ENCODE measurements at regions not wholly inside any gene's neighbourhood (a gene's known extent, or its start where the extent isn't known, plus 50 kb on each side); places are given as distances from the start of the nearest gene placed in this dataset.

DNA sequence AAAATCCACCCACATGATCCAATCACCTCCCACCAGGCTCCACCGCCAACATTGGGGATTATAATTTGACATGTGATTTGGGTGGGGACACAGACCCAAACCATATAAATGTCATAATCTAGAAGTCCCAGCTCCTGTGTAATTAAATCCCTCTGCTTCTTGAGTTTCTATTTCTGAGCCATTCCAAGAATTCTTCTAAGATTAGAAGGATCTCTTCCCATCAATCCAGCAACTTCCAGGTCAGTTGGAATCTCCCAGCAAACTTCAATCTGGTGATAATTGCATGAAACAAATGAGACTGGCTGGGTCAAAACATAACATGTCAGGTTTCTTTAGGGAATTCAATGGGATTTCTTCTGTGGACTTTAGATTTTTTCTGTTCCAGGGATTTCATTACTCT, 127.8 kb upstream of the CDH5 start:
- no peak overlapping the region for H3K4me2 ChIP-seq (ENCODE audit: low read length)
- H3K4me1 ChIP-seq (ENCODE audit: control insufficient read depth, low read length) = no peaks in the 10 kb centered on the region
- H3K36me3 ChIP-seq (ENCODE audit: control insufficient read depth, low read length) = no peaks in the 10 kb centered on the region
- no peaks in the 10 kb centered on the region for H4K20me1 ChIP-seq (ENCODE audit: control insufficient read depth, insufficient read depth, low read depth, low read length)
- no peaks in the 10 kb centered on the region for H3K9me2 ChIP-seq (replicated peaks; ENCODE audit: control insufficient read depth, low read length)
- TF ChIP-seq EZH2phosphoT487 (IDR thresholded peaks at IDR 0.05; ENCODE audit: borderline replicate concordance, low read length) = no peak
- TF ChIP-seq, protein P1, sequence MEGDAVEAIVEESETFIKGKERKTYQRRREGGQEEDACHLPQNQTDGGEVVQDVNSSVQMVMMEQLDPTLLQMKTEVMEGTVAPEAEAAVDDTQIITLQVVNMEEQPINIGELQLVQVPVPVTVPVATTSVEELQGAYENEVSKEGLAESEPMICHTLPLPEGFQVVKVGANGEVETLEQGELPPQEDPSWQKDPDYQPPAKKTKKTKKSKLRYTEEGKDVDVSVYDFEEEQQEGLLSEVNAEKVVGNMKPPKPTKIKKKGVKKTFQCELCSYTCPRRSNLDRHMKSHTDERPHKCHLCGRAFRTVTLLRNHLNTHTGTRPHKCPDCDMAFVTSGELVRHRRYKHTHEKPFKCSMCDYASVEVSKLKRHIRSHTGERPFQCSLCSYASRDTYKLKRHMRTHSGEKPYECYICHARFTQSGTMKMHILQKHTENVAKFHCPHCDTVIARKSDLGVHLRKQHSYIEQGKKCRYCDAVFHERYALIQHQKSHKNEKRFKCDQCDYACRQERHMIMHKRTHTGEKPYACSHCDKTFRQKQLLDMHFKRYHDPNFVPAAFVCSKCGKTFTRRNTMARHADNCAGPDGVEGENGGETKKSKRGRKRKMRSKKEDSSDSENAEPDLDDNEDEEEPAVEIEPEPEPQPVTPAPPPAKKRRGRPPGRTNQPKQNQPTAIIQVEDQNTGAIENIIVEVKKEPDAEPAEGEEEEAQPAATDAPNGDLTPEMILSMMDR (IDR thresholded peaks at IDR 0.05; ENCODE audit: low read depth, low read length, poor library complexity, severe bottlenecking) = no peak
- no peaks in the 10 kb centered on the region for H3F3A ChIP-seq (ENCODE audit: control insufficient read depth, insufficient read depth)
- H3K27me3 ChIP-seq (ENCODE audit: control insufficient read depth, low read length) = no peaks in the 10 kb centered on the region
- no peaks in the 10 kb centered on the region for H3K79me2 ChIP-seq (ENCODE audit: control insufficient read depth, low read length)
- no peak overlapping the region for H3K27ac ChIP-seq (ENCODE audit: low read depth, low read length)
- no peaks in the 10 kb centered on the region for H3K9me3 ChIP-seq (ENCODE audit: control insufficient read depth, insufficient read depth, low read length)
- no peak overlapping the region for H3K4me3 ChIP-seq (ENCODE audit: low read length)

DNA sequence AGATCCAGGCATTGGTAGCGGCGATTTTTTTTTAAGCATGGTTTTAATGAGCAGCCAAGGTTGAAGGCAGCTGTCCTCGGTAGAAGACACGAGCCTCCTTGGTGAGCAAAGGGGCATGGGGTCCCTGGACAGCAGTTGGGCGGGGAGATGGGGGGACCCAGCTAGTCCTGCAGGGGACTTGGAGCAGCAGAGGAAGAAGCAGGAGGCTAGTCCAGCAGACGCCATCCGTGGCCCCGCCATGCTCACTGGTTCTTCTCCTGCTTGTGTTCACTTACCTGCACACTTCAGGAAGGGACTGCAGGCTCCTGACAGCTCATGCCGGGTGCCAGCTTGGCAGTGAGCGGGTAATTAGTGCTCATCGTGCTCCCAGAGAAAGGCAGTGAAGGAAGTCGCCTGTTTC, 130.2 kb upstream of the CDH5 start:
- Histone ChIP-seq H3F3A (ENCODE audit: control insufficient read depth, insufficient read depth) (no peaks in the 10 kb centered on the region), H3K4me3 (ENCODE audit: low read length) (no peak overlapping the region), H4K20me1 (ENCODE audit: control insufficient read depth, insufficient read depth, low read depth, low read length) (no peaks in the 10 kb centered on the region), H3K36me3 (ENCODE audit: control insufficient read depth, low read length) (no peaks in the 10 kb centered on the region), H3K9me2 (replicated peaks; ENCODE audit: control insufficient read depth, low read length) (no peaks in the 10 kb centered on the region), H3K27me3 (ENCODE audit: control insufficient read depth, low read length) (no peaks in the 10 kb centered on the region), H3K27ac (ENCODE audit: low read depth, low read length) (no peak overlapping the region), H3K4me1 (ENCODE audit: control insufficient read depth, low read length) (no peaks in the 10 kb centered on the region), H3K79me2 (ENCODE audit: control insufficient read depth, low read length) (no peaks in the 10 kb centered on the region), H3K9me3 (ENCODE audit: control insufficient read depth, insufficient read depth, low read length) (no peaks in the 10 kb centered on the region), H3K4me2 (ENCODE audit: low read length) (no peak overlapping the region)
- TF ChIP-seq, protein P1 (IDR thresholded peaks at IDR 0.05; ENCODE audit: low read depth, low read length, poor library complexity, severe bottlenecking) = no peak
- no peak for TF ChIP-seq EZH2phosphoT487 (IDR thresholded peaks at IDR 0.05; ENCODE audit: borderline replicate concordance, low read length)

DNA sequence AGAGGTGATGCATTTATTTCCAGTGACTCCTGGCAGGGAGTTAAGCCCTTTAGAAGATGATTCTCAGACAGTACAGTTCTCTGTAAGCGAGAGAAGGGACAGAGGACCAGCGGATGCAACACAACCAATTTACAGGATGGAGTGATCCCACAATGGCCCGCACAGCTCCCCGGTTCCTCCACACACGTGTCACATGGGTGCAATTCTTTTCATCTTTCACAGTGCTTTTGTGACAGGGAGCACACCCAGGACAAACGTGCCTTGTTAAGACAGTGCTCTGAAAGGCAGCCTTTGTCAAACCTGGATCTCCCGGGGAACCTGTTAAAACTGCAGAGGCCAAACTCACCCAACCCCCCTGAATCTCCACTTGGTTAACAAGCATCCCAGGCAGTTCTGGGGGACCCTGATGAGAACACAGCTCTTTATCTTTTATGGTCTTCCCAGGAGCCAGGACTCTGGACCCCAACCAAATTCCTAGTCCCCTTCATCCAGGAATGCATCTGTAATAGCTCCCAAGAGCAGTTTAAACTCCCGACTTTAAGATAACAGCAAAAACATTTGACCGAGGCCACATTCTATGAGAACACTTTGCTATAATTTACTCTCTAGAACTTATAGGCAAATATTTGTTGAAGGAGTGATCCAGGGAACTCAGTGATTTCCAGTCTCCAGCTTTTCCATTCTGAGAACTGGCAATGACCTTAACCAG, 134.9 kb upstream of the CDH5 start:
- no peaks in the 10 kb centered on the region for H3K36me3 ChIP-seq (ENCODE audit: control insufficient read depth, low read length)
- no peak overlapping the region for H3K27ac ChIP-seq (ENCODE audit: low read depth, low read length)
- TF ChIP-seq, protein P1 (IDR thresholded peaks at IDR 0.05; ENCODE audit: low read depth, low read length, poor library complexity, severe bottlenecking) = no peak
- no peak for TF ChIP-seq EZH2phosphoT487 (IDR thresholded peaks at IDR 0.05; ENCODE audit: borderline replicate concordance, low read length)
- H3K9me3 ChIP-seq (ENCODE audit: control insufficient read depth, insufficient read depth, low read length) = no peaks in the 10 kb centered on the region
- no peaks in the 10 kb centered on the region for H4K20me1 ChIP-seq (ENCODE audit: control insufficient read depth, insufficient read depth, low read depth, low read length)
- no peak overlapping the region for H3K4me2 ChIP-seq (ENCODE audit: low read length)
- no peaks in the 10 kb centered on the region for H3K27me3 ChIP-seq (ENCODE audit: control insufficient read depth, low read length)
- H3K9me2 ChIP-seq (replicated peaks; ENCODE audit: control insufficient read depth, low read length) = no peaks in the 10 kb centered on the region
- no peak overlapping the region for H3K4me3 ChIP-seq (ENCODE audit: low read length)
- no peaks in the 10 kb centered on the region for H3K4me1 ChIP-seq (ENCODE audit: control insufficient read depth, low read length)
- no peaks in the 10 kb centered on the region for H3K79me2 ChIP-seq (ENCODE audit: control insufficient read depth, low read length)
- no peaks in the 10 kb centered on the region for H3F3A ChIP-seq (ENCODE audit: control insufficient read depth, insufficient read depth)

Data from DOHH2 (cell line).